ENCODE measurements at regions not wholly inside any gene's neighbourhood (a gene's known extent, or its start where the extent isn't known, plus 50 kb on each side); places are given as distances from the start of the nearest gene placed in this dataset.

DNA sequence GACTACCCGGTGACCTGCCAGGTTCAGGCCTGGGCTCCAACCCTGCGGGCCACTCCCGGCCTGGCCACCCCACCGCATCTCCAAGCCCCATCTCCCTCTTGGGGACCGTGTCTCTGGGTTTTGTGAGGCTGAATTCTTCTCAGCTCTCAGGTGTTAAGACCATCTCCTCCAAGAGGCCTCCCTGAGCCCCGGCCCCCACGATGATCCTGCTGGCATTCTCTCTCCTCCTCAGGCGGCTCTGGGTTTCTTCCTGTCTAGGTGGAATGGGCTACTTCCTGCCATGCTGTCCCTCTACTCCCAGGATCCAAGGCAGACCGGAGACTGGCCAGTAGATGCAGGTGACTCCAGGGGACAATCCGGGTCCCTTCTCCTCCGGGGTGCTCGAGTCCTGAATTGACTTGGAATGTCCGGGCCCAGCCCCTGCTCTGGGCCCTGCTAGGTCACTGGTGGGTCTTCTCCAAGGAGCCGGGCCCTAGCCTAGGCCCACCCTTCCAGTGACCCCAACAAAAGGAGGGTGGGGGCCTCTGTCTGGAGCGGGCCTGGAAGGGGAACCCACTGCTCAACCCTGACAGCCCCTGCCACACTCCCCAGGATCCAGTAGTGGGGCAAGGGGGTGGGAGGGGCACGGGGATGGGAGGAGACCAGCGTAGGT is 219.8 kb downstream of the C9orf50 start:
- DNase-seq (ENCODE audit: extremely low read depth, low read depth), result no peak
- TF ChIP-seq, protein P1, sequence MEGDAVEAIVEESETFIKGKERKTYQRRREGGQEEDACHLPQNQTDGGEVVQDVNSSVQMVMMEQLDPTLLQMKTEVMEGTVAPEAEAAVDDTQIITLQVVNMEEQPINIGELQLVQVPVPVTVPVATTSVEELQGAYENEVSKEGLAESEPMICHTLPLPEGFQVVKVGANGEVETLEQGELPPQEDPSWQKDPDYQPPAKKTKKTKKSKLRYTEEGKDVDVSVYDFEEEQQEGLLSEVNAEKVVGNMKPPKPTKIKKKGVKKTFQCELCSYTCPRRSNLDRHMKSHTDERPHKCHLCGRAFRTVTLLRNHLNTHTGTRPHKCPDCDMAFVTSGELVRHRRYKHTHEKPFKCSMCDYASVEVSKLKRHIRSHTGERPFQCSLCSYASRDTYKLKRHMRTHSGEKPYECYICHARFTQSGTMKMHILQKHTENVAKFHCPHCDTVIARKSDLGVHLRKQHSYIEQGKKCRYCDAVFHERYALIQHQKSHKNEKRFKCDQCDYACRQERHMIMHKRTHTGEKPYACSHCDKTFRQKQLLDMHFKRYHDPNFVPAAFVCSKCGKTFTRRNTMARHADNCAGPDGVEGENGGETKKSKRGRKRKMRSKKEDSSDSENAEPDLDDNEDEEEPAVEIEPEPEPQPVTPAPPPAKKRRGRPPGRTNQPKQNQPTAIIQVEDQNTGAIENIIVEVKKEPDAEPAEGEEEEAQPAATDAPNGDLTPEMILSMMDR (IDR thresholded peaks at IDR 0.05; ENCODE audit: low read depth, low read length), result no peak

DNA sequence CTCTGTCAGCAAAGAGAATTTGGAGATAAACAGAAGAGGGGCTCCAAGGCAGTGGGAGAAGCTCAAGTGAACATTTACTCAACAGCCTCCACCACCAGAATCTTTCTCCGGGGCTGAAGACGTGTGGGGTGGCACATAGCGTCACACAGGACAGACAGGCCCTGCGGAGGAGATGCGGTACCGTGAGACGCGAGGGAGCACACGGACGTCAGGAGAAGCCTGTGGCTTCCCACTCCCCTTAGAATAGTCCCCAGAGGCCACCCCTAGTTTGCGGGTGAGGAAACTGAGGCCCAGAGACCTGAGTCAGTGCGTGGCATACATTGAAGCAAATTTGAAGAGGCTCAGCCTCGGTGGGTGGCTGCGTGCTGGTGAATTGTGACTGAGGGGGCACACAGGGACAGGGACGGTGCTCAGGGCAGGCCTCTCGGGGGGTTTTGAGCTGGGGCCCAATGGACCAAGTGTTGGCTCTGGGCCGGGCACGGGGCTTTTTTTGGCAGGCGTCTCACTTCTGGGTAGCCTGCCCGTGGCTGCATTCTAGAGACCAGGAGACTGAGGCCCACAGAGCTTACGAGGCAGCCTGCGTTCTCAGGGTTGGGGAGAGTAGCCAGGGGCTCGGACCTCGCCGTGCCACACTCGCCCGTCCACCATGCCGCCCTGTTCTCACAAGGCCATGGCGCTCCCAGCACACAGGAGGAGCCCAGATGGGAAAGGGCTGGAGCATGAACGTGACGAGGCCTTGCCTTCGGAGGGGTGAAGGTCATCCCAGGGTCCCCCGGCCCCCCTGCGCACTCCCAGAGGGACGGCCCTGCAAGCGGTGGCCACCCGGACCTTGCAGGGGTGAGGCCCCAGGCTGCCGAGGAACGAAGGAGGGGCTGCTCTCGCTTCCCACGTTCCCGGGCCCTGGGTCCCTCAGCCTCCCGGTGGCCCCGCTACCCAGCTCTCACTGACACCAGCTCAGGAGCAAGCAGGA is 220.6 kb downstream of the C9orf50 start:
- TF ChIP-seq, protein P1 (IDR thresholded peaks at IDR 0.05; ENCODE audit: low read depth, low read length), result no peak
- no peak for DNase-seq (ENCODE audit: extremely low read depth, low read depth)

DNA sequence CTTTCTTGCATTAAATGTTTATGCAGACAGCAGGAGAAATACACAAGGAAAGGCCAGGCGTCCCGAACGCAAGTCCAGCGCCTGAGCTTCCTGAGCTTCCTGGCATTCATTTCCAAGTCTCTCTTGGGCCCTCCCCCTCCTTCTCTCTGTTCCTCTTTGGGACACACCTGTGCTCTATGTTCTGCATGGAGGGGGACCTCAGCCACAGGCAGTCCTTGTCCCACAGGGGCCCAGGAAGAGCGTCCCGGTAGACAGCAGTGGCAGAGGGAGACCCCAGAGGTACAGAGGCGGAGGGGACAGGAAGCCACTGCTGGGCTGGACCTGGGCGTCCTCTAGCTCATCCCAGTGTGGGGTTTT is 221.3 kb downstream of the C9orf50 start:
- TF ChIP-seq, protein P1 (IDR thresholded peaks at IDR 0.05; ENCODE audit: low read depth, low read length), result no peak

DNA sequence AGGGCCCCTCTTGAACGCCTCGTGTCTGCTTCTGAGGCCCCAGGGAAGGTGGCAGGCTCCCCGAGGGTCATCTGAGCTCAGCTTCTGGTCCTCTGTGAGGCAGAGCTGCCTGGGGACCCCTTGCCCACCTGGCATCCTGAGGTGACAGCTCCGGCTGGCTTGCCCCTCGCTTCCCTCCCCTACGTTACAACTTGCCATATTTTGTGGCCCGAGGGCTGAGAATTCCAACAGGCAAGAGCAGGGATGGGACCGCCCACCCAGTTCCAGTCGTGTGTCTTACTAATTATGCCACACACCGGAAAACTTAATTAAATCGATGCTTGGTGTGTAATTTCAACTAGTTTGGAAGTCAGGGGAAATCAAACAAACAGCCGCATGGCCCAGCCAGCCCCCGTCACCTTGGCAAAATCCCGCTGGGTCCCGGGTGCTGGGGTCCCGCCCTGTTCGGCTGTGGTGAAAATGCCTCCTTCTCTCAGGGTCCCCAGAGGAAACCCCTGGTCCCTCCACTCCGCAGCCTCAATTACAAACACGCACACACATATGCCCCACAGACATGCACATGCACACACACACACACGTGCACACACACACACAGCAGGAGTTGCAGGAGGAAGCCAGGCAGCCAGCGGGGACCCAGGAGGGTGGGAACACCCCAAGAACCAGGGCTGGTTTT is 221.0 kb upstream of the IER5L start:
- TF ChIP-seq, protein P1 (IDR thresholded peaks at IDR 0.05; ENCODE audit: low read depth, low read length), result no peak
- DNase-seq (ENCODE audit: extremely low read depth, low read depth), result no peak

More for the DNA sequence above, 221.3 kb downstream of the C9orf50 start:
- DNase-seq (ENCODE audit: extremely low read depth, low read depth), result no peak

DNA sequence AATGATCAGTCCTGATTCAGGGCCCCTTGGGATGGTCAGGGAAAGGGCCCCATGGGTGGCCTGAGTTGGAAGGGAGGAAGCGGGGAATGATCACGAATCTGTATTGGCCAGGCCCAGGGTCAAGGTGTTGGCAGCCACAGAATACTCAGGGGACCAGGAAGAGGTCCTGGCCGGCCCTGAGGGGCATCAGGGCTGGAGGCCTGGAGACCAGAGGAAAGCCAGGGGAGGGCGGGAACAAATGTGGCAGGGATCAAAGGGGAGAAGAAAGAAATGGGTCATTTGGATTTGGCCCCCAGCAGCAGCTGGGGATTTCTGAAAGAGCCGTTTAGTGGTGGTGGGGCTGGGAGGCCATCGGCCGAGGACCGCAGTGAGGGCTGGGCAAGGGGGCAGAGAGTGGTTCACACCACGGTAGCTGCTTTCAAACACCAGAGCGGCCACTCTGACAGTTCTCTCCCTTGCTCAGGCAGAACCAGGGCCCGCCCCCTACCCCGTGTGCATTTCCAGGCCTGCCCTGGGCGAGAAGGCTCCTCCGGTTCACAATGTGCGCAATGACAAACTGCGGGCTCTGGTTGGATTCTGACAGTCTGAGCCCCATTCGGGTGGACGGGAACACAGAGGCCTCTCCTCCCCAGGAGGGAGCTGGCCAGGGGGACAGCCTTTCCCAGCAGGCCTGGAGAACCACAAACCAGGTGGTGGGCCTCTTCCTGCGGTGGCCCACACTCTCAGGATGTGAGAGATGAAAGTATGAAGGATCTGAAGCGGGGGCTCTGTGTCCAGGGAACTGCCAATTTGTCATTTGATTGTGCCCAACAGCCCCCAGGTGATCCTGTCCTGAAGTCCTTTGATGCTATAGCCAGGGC is 220.3 kb upstream of the IER5L start:
- TF ChIP-seq, protein P1 (IDR thresholded peaks at IDR 0.05; ENCODE audit: low read depth, low read length), result no peak
- no peak for DNase-seq (ENCODE audit: extremely low read depth, low read depth)

DNA sequence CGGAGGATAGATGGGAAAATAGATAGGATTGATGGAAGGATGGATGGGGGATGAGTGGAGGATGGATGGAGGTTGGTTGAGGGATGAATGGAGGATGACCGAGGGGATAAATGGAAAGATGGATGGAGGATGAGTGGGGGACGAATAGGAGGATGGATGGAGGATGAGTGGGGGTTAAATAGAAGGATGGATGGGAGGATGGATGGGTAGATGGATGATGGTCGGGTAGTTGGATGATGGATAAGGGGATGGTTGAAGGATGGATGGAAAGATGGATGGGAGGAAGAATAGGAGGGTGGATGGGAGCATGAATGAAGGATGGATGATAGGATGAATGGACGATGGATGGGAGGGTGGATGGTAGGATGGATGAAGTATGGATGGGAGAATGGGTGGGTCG is 219.3 kb upstream of the IER5L start:
- DNase-seq (ENCODE audit: extremely low read depth, low read depth), result no peak
- TF ChIP-seq, protein P1 (IDR thresholded peaks at IDR 0.05; ENCODE audit: low read depth, low read length), result no peak

Data from AG09319 (cell line).